ENCODE measurements at regions not wholly inside any gene's neighbourhood (a gene's known extent, or its start where the extent isn't known, plus 50 kb on each side); places are given as distances from the start of the nearest gene placed in this dataset.

GRCh38 chr3:168624892-168625448, 529.2 kb upstream of the GOLIM4 start:
- TF ChIP-seq EP300 (IDR thresholded peaks at IDR 0.05) (no peak), POLR2AphosphoS5 (IDR thresholded peaks at IDR 0.05) (no peak), POLR2A (IDR thresholded peaks at IDR 0.05) (no peak)
- TF ChIP-seq, protein P1, sequence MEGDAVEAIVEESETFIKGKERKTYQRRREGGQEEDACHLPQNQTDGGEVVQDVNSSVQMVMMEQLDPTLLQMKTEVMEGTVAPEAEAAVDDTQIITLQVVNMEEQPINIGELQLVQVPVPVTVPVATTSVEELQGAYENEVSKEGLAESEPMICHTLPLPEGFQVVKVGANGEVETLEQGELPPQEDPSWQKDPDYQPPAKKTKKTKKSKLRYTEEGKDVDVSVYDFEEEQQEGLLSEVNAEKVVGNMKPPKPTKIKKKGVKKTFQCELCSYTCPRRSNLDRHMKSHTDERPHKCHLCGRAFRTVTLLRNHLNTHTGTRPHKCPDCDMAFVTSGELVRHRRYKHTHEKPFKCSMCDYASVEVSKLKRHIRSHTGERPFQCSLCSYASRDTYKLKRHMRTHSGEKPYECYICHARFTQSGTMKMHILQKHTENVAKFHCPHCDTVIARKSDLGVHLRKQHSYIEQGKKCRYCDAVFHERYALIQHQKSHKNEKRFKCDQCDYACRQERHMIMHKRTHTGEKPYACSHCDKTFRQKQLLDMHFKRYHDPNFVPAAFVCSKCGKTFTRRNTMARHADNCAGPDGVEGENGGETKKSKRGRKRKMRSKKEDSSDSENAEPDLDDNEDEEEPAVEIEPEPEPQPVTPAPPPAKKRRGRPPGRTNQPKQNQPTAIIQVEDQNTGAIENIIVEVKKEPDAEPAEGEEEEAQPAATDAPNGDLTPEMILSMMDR (IDR thresholded peaks at IDR 0.05) = no peak

Data from upper lobe of left lung (tissue), 4 donors.